ENCODE measurements at regions not wholly inside any gene's neighbourhood (a gene's known extent, or its start where the extent isn't known, plus 50 kb on each side); places are given as distances from the start of the nearest gene placed in this dataset.
A peak's percentile ranks its signal among the peaks of the same experiment; 100 is the strongest.

DNA sequence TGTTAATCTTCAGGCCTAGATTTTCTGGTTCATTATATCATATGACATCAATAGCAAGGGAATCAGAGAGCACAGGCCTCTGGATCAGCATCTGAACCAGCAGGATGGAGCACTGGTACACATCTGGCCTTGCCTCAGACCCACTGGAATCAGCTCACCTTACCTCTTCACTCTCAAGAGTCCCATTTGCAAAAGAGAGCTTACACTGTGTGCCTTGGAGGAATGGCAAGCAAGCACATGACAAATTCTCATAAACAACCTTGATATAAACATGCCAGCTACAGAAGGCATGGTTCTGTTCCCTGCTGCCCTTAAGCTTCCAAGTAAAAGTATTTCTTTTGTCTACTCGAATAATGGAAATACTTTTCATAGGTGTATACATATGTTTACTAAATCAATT, 128.6 kb upstream of the CPM start:
- DNase-seq (ENCODE audit: low read depth in 2 of 2), result no peak

DNA sequence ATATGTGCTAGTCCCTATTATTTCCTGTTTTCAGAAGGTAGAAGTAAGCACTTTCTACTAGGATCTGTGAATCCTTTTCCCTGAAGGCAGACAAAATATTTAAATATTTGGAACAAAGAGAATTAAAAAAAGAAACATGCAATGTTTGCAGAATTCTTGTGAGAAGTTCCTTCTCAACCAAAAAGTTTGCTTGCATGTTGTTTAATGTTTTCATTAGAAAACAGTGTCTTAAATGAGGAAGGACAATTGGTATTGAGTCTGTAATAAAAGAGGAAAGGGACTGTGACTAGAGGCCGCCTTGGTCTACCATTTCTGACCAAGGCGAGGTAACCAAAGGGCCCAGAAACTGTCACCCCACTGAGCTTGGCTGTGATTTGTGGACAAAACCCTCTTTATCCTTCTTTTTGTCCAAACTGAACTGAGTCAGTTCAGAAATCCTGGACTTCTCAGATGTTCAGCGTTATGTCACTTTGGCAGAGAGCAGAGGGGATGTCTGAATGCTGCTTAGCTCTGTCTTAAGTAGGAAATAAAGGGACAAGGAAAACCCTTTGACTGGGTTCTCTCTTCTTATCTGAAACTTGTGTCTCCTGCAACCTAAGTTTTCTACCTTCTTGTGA, 129.8 kb upstream of the CPM start:
- DNase-seq (ENCODE audit: low read depth in 2 of 2), result no peak

GRCh38 chr12:69064734-69065443, 131.9 kb upstream of the CPM start:
- DNase-seq (ENCODE audit: low read depth in 2 of 2), result no peak

- no peak for DNase-seq (ENCODE audit: low read depth in 2 of 2)
Observed at GRCh38 chr12:69065775-69066174, 132.8 kb upstream of the CPM start.

- no peak for DNase-seq (ENCODE audit: low read depth in 2 of 2)
Observed at GRCh38 chr12:69066492-69067373, 133.8 kb upstream of the CPM start.

GRCh38 chr12:69067713-69068112, 134.7 kb upstream of the CPM start:
- DNase-seq (ENCODE audit: low read depth in 2 of 2), result no peak

DNA sequence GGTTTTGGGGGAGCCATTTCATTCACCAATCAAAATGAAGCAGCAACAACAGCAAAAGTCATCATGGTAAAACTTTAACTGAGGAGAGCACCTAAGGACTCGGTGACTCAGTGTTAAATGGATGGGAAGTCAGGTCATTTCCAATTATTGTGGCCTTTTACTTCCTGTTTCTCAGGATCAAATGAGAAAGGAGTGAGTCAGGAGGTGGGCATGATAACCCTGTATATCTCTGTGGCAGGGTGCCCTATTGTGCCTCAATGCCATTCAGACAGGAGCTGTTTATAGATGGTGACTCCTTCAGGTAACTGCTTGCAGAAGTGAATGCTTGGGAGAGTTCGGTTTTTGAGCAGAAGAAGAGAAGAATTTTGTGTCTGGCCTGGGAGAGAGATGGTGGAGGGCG, 135.5 kb upstream of the CPM start:
- peak; percentile 26 to 75 for DNase-seq (ENCODE audit: low read depth in 2 of 2)

DNA sequence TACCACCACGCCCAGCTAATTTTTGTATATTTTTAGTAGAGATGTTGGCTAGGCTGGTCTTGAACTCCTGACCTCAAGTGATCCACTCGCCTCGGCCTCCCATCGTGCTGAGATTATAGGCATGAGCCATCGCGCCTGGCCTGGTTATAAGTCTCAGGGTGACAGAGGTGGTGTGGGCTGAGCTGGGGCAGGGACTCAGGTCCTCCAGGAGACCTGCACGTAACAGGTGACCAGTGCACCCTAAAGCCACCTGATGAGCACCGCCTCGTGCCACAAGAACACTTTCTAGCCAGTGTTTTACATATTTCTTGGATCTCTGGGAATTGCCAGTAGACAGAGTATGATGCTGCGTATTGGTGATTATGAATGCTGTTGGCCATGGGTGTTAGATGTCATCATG, 136.5 kb upstream of the CPM start:
- DNase-seq (ENCODE audit: low read depth in 2 of 2), result no peak

DNA sequence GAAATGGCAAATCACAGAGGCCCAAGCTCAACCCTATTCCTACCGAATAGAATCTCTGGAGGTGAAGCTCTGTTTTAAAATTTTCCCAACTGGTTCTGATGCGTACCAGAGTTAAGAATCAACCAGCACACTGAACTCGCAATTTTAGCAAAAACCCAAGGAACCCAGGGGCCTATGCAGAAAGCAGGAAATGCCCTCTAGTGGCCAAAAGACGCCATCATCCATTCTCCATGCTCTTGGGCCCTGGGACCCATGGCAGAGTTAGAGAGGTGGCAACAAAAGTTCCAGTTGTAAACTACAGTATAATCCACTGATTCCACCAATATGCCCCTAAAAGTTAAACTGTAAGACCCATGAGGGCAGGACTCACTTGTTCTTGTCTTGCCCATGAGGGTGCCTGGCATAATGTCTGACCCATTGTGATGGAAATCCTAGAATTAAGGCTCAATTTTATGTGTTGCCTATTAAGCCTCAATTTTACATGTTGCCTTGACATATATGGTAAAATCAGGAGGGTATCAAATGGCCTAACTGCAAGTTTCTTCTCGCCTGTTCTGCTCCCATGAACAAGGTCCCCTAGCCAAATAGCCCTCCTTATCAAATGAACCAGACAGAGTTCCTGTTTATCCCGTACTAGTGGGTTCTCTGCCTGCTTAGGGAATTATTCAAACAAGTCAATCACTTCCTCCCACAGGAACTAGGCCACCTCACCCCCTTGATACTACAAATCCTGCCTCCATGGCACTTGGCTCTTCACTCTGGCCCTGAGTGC, 137.5 kb upstream of the CPM start:
- DNase-seq (ENCODE audit: low read depth in 2 of 2), result peak; percentile 32 to 54

GRCh38 chr12:69071091-69071370, 138.1 kb upstream of the CPM start:
- no peak for DNase-seq (ENCODE audit: low read depth in 2 of 2)

- DNase-seq (ENCODE audit: low read depth in 2 of 2), result no peak
Observed at GRCh38 chr12:69073035-69073434, 140.1 kb upstream of the CPM start.

- DNase-seq (ENCODE audit: low read depth in 2 of 2), result no peak
Observed at GRCh38 chr12:69074556-69075349, 141.8 kb upstream of the CPM start.

DNA sequence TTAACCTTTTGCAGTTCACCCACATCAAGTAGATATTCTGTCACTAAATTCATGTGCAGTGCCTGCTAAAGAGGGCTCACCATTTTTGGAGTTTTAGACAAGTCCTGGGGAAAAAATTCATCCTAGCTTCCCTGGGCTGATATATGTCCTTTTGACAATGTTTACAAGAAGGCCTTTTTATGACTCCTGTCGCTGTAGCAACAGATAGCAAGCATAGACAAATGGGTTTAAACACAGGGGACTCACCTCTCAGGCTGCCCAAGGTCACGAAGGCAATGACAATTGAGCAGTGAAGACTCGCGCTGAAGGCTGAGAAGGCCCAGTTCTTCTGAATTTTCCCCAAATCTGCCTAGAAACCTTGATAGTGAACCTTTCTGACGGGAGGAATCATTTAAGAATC, 150.7 kb upstream of the CPM start:
- DNase-seq (ENCODE audit: low read depth in 2 of 2), result no peak

- DNase-seq (ENCODE audit: low read depth in 2 of 2), result no peak
Observed at GRCh38 chr12:69084816-69085378, 151.9 kb upstream of the CPM start.

- DNase-seq (ENCODE audit: low read depth in 2 of 2), result no peak
Observed at GRCh38 chr12:69085852-69086251, 152.9 kb upstream of the CPM start.

DNA sequence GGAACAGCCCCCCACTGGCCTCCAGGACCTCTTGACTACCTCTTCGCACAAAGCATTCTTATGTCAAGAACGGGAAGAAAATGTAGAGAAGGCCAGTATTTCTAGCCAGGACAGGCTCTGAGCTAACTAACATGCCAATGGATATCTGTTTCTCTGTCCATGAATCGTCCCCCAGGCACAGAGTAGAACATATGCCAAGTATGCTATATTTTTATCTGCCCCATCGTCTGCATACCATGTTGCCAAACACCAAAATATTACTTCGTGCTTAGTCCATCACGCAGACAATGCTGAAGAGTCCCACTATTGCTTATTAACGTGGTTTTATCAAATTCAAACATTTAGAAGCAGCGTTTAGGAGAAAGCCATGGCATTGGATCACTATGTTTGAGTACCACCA, 151.4 kb upstream of the CPSF6 start:
- DNase-seq (ENCODE audit: low read depth in 2 of 2), result no peak

DNA sequence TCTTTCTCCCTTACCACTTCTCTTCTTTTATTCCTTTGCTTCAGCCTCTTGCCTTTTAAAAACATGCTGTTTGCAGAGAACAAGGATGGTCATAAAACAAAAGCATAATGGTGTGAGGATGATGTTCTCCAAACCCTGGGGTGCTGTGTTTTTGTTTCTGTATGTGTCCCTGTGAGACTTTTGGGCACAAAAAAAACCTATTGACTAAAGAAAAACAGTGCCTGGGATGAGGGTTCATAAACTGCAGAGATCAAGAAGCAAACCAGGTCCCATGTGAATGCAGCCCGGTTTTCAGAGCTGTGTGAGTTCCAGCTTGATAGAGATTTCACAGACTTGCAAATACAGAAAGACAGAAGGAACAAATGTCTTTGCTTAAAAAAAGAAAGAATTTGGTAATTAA, 148.6 kb upstream of the CPSF6 start:
- DNase-seq (ENCODE audit: low read depth in 2 of 2), result no peak

- DNase-seq (ENCODE audit: low read depth in 2 of 2), result no peak
Observed at GRCh38 chr12:69091442-69092017, 147.8 kb upstream of the CPSF6 start.

DNA sequence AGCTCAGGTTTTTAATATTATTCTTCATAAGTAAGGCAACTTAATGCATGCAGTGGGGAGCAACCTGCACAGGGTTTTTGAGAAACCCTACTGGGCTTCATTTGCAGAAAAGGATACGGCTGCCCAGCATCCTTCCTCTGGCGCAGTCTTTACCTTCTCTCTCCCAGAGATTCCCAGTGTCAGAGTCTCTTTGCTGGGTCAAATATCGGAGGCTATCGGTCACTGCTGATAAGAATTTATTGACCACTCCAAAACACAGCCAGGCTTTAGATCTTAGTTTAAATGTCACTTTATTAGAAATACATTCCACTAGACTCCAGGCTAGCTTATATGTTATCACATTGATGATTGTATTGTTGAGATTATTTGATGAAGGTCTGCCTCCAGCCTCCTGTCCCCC, 147.2 kb upstream of the CPSF6 start:
- no peak for DNase-seq (ENCODE audit: low read depth in 2 of 2)

GRCh38 chr12:69094606-69095216, 144.7 kb upstream of the CPSF6 start:
- DNase-seq (ENCODE audit: low read depth in 2 of 2), result no peak
